Adrenal gland (tissue), 5 donors: ENCODE measurements at regions not wholly inside any gene's neighbourhood (a gene's known extent, or its start where the extent isn't known, plus 50 kb on each side); places are given as distances from the start of the nearest gene placed in this dataset.

Experiments used
- POLR2A ChIP-seq, 2 donors: fragments of 450-650 bp; IDR thresholded peaks; one replicate each; pipeline ENCODE4 v1.6.1; 2017; ENCODE audit warnings: antibody characterized with exemption in 2 of 2, mild to moderate bottlenecking in 2 of 2, moderate library complexity in 1 of 2
- TF ChIP-seq, protein P1 (sequence below), 6 experiments: fragments of 450-650 bp in 4 of 6; fragments of 200-600 bp in 2 of 6; sonication (generic) in 1 of 6; IDR thresholded peaks; 1 replicate in 5 of 6; 2 replicates in 1 of 6; pipeline versions ENCODE4 v1.5.1 to v1.8.0; 2016 to 2021; ENCODE audit warnings: antibody characterized with exemption in 6 of 6, mild to moderate bottlenecking in 2 of 6, moderate library complexity in 1 of 6
- donor health status: DM: no; HTN: no; CAD: no.

DNA sequence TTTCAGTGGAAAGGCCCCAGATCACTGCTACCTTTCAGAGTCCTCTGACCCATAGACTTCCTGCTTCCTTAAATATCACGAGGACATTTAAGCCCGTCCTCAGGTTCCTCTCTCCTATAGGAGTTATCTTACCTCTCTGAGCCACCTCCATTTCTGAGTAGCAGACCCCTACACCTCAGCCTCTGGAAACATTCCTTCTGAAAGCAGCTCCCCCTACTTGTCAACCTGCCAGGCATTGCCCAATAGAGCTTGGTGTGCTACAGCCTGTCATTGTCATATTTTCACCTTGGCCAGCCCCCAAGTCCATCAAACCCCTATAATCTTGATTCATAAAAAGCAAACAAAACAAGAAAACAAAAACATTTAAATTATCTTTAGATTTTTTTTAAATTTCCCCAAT is 717.9 kb upstream of the SLC8A1 start:
- no peak for TF ChIP-seq POLR2A (IDR thresholded peaks at IDR 0.05)
- TF ChIP-seq, protein P1, sequence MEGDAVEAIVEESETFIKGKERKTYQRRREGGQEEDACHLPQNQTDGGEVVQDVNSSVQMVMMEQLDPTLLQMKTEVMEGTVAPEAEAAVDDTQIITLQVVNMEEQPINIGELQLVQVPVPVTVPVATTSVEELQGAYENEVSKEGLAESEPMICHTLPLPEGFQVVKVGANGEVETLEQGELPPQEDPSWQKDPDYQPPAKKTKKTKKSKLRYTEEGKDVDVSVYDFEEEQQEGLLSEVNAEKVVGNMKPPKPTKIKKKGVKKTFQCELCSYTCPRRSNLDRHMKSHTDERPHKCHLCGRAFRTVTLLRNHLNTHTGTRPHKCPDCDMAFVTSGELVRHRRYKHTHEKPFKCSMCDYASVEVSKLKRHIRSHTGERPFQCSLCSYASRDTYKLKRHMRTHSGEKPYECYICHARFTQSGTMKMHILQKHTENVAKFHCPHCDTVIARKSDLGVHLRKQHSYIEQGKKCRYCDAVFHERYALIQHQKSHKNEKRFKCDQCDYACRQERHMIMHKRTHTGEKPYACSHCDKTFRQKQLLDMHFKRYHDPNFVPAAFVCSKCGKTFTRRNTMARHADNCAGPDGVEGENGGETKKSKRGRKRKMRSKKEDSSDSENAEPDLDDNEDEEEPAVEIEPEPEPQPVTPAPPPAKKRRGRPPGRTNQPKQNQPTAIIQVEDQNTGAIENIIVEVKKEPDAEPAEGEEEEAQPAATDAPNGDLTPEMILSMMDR (IDR thresholded peaks at IDR 0.05), result no peak
